Pons (tissue), 1 donor: ENCODE measurements at regions not wholly inside any gene's neighbourhood (a gene's known extent, or its start where the extent isn't known, plus 50 kb on each side); places are given as distances from the start of the nearest gene placed in this dataset.

Source experiments
- DNase-seq: peaks from one replicate; pipeline ENCODE4 v3.0.0-alpha.2; 2016; ENCODE audit warnings: low spot score

GRCh38 chr2:550860-551567, 126.2 kb downstream of the TMEM18 start:
- DNase-seq, result no peak

DNA sequence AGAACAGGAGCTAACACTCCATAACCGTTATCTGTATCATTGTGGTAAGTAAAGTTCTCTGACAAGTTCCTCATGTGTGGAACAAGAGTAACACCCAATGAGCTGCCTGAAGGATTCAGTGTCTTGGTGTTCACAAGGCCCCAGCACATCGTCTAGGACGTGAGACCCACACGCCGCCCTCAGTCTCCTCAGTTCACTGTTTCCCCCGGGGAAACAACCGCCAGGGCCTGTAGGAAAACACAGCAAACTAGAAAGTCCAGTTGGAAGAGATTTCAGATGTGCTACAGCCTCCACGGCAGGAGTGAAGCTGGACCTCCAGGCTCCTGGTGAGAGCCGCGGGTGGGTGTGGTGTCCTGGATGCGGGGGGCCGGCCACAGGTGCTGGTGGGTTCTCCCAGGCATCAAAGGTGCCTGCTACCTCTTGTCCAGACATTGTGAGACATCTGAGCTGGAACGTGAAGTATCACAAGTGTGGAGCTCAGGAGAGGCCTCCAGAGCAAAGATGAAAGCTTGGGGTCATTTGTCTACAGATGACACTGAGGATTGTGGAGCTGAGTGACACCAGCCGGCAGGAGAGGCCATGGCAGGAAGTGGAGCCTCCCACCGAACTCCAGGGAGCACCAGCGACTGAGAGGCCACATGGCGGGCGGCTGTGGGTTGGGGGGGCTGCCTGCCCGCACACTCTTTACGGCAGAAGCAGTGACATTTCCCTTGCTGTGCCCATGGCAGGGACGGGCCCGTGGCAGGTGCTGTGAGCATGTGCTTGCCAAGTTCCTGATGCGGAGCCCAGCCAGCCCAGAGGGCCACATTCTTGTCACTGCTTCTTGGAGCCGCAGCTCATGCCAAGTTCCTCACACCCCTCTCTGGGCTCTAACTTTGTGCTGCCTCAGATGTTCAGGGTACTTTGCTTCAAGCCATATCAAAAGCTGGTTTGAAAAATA, 131.2 kb downstream of the TMEM18 start:
- no peak for DNase-seq

DNA sequence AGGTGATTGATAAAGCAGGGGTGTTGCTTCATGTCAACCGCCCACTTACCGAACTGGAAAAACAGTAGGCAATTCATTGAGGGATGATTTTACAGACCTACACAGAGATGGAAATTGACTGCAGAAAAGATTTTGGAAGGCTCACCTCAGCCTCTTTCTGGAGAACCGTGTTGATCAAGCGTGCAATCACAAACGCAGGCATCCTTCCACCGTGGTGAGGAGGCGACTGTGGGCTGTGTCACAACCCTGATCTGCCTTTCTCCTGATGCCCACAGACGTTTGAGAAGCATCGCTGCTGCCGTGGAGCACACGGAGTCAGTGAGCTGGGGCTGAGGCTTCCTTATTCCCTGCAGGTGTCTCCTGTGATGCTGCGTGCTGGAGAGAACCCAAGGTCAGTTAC, 132.0 kb downstream of the TMEM18 start:
- no peak for DNase-seq

DNA sequence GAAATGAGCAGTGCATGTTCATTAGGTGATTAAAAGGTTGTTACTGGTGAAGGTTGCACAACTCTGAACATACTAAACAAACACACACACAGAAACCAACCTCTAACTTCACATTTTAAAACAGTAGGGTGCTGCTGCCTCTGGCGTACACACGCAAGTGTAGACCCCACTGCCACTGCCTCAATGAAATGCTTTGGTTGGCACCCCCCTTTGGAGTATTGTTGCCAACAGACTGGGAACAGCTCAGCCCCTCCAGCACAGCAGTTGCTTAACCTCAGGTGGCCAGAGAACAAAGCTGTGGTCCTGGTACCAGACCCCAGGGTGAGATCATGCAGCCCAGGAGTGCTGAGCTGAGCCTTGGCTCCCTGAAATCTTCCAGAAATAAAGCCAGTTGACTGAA, 138.6 kb downstream of the TMEM18 start:
- DNase-seq, result no peak

DNA sequence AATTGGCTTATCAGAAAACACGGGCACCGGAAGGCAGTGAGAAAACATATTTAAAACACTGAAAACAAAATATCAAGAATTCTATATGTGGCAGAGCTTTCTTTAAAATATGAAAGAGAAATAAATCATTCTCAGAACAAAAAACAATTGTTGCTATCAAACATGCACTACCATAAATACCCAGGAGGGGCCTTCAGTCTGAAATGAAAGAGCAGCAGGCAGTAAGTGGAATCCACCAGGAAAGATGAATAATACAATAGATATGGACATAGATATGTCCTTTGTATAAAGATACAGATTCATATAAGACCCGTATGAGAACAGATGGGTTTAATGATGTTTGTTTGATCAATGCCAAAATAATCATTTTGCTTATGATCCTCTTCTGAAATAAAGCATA, 142.0 kb downstream of the TMEM18 start:
- DNase-seq, result no peak

DNA sequence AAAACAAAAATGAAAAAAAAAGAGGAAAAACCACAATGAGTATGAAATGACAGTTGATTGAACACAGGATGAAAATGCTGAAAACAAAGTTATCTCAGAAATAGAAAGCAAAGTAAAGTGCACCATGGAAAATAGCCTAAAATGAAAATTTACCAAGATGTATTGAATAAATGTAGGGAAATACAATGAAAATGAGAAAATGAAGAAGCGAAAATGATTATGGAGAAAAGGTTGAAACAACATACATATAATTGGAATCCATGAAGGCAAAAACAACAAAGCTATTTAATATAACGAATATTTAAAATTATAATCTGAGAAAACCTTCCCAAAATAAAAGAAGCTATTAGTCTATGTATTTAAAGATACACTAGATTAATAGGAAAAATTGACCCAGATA, 147.4 kb downstream of the TMEM18 start:
- DNase-seq, result no peak

DNA sequence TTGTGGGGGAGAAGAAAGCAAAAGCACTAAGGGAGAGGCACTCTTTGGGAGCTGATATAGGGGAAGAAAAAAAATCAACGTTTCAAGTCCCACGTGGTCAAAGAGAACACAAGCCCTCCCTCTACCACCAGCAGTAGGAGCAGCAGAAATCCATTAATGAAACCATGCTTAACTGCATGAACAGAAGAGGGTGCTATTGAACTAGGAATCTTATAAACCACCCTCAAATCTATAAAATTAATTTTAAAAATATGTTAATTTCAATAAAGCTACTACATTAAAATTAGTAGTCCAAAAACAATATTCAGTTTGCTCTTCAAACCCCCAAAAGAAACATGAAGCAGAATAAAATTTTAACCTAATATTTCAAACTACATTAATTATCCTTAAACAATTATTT, 147.8 kb downstream of the TMEM18 start:
- DNase-seq, result peak; percentile 56

- DNase-seq, result no peak
Observed at GRCh38 chr2:527581-527980, 149.6 kb downstream of the TMEM18 start.

DNA sequence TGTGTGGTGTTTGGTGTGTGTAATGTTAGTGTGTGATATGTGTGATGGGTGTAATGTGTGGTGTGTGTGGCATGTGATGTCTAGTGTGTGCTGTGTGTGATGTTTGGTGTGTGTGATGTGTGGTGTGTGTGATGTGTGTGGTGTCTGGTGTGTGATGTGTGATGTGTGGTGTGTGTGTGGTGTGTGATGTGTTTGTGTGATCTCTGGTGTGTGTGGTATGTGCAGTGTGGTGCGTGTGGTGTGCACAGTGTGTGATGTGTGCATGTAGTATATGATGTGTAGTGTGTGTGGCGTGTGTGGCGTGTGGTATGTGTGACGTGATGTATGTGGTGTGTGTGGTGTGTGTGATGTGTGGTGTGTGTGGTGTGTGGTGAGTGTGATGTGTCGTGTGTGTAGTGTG, 150.3 kb downstream of the TMEM18 start:
- DNase-seq, result no peak

DNA sequence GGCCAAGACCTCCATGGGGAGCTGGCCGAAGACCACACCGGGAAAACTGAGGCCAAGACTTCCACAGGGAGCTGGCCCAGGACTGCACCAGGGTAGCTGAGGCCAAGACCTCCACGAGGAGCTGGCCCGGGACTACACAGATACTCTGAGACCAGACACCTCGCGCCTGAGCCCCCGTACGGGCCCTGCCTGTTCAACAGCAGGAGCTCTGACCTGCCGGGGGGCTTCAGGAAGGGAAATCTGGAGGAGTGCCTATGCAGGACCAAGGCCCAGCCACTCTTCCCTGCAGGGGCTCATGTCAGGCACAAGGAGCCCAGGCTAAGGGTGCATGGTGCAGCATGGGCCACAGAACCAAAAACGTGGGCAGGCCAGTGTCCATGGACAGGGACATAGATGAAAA, 151.6 kb downstream of the TMEM18 start:
- DNase-seq, result no peak

DNA sequence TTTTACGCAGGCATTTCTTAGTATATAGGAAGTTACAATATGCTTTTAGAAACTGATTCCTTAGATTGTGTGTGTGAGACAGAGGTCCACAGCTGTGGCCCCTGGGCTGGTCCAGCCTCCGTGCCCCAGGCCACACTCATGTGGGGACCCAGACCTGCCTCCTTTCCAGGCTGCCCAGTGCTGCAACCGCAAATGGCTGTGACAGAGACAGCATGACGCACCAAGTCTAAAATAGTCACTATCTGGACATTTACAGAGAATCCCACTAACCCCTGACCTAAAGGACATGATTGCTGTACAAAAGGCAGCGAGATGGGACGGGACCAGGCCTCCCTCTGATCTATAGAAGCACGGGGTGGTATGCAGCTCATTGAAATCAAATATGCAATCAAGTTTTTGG, 152.2 kb downstream of the TMEM18 start:
- DNase-seq, result no peak

- no peak for DNase-seq
Observed at GRCh38 chr2:524442-524841, 152.8 kb downstream of the TMEM18 start.

- DNase-seq, result no peak
Observed at GRCh38 chr2:523698-524270, 153.4 kb downstream of the TMEM18 start.

GRCh38 chr2:522776-523175, 154.4 kb downstream of the TMEM18 start:
- no peak for DNase-seq

DNA sequence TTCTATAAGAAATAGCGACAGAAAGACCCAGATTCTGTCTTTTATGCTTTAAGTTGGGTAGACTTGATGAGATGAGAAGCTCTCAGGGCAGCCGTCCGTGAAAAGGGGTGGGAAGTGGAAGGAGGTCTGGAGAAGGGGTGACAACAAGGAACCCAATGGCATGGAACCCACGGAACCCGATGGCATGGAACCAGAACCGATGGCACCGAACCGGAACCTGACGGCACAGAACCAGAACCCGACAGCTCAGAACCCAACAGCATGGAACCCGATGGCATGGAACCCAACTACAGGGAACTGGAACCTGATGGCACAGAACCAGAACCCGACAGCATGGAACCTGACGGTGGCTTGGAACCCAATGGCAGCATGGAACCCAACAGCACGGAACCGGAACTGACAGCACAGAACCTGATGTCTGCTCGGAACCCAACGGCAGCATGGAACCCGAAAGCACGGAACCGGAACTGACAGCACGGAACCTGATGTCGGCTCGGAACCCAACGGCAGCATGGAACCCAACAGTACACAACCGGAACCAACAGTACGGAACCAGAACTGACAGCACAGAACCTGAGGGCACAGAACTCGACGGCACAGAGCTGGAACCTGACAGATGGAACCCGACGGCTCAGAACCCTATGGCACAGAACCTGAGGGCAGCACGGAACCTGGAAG, 155.2 kb downstream of the TMEM18 start:
- DNase-seq, result no peak

GRCh38 chr2:520663-521340, 156.4 kb downstream of the TMEM18 start:
- no peak for DNase-seq

- DNase-seq, result peak; percentile 33
Observed at GRCh38 chr2:516944-517343, 160.3 kb downstream of the TMEM18 start.

GRCh38 chr2:516131-516530, 161.1 kb downstream of the TMEM18 start:
- no peak for DNase-seq

DNA sequence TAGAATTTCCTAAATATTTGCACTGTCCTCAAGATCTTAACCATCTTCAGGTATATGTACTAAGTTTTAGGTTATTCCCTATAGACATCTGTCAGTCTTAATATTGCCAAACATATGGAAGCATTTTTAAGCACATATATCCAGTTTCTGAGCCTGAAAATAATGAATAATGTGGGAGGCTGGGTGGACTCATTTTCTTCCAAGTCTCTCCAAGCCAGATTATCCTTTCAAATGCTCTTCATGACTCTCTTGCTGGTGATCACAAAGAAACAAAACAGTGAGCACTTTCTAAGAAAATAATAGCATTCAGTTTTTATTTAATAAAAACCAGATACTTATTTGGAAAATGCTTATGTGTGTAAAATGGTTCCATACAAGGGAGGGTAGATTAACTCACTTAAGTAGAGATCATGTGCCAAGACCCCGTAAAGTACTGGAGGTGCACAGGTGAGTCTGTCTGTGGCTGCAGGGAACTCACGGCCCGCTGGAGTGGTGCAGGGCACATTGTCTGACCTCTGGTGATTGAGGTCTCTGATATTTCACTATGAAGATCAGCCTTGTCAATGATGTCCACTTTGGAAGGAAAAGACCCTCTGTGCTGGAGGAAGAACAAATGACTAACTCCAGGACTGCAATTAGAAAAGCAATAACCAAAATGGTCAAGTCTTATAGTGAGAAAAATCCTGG, 161.6 kb downstream of the TMEM18 start:
- DNase-seq, result no peak

DNA sequence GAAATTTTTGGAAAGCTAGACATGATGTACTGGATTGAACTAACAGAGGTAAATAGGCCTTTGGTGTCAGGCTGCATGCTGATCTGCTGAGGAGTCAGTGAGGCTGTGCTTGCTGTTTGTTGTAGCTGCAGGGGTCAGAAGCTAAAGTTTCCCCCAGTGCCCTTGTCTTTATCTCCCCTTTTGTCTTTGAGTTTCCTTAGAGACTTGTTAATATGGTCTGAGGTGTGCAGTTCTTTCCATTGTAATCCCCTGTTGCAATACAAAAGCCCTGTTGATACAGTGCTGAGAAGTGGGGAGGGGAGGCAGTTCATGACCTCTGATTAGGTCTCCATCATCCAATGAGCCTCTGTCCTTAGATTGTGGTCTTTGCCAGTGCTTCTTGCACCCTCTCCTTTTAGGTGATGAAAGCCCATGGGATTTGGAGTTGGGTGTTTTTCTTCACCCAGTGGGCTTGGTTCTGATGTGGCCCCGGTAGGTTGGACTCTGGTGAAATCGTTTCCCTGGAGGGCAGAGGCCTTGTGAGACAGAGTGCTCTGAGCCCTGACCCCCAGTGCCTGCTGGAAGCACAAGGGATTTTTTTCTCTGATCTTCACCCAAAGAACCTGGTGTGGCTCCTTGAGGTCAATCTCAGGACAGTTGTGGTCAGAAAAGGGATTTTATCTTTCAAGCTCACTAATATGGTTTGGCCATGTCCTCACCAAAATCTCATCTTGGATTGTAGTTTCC, 163.1 kb downstream of the TMEM18 start:
- no peak for DNase-seq

GRCh38 chr2:510839-511238, 166.4 kb downstream of the TMEM18 start:
- DNase-seq, result no peak
